SU-DHL-6 (cell line): ENCODE measurements at regions not wholly inside any gene's neighbourhood (a gene's known extent, or its start where the extent isn't known, plus 50 kb on each side); places are given as distances from the start of the nearest gene placed in this dataset.

ENCODE experiments used
- CTCF ChIP-seq: fragments of 200-600 bp; sonication (generic); IDR thresholded peaks from one replicate; pipeline ENCODE4 v1.5.1; 2017; ENCODE audit warnings: antibody characterized with exemption, mild to moderate bottlenecking, low read length, moderate library complexity; ENCODE audit not compliant: insufficient read depth, poor library complexity, severe bottlenecking
- EZH2phosphoT487 ChIP-seq: fragments of 200-600 bp; sonication (generic), shearing (Covaris generic); conservative IDR thresholded peaks from 2 replicates; pipeline ENCODE4 v1.6.1; 2018; ENCODE audit warnings: mild to moderate bottlenecking, antibody characterized with exemption, low read length, moderate library complexity, mixed read lengths

- TF ChIP-seq CTCF (no peak), EZH2phosphoT487 (no peak)
These were observed 70.8 kb upstream of the STK17B start for GRCh38 chr2:196242131-196242620.
